ENCODE measurements at regions not wholly inside any gene's neighbourhood (a gene's known extent, or its start where the extent isn't known, plus 50 kb on each side); places are given as distances from the start of the nearest gene placed in this dataset.

- POLR2A ChIA-PET (ENCODE audit: unreplicated experiment), result no interaction called here
- no peak overlapping the region for H3K27ac ChIP-seq (ENCODE audit: insufficient read depth, low read length)
- in situ Hi-C loops (cut with MboI; ENCODE audit: low sequenced_read_pairs), result no loop called here
- no peak overlapping the region for H2BK5ac ChIP-seq (ENCODE audit: low read depth, low read length, poor library complexity, severe bottlenecking)
- no peak overlapping the region for H2BK15ac ChIP-seq (ENCODE audit: low read depth, low read length)
- no peaks in the 10 kb centered on the region for H3K9me1 ChIP-seq (ENCODE audit: insufficient read depth, low read length)
- ATAC-seq (ENCODE audit: low read depth) (no peak), DNase-seq (no peak)
- no peak overlapping the region for H3K4me3 ChIP-seq (ENCODE audit: insufficient read depth, low read depth, low read length)
- intact Hi-C loops (cut with micrococcal nuclease), result no loop called here
- H2BK20ac ChIP-seq (ENCODE audit: low read depth, low read length), result no peak overlapping the region
- dilution Hi-C loops (cut with HindIII; ENCODE audit: low sequenced_read_pairs, unreplicated experiment), result no loop called here
- H3K27me3 ChIP-seq (ENCODE audit: control insufficient read depth, insufficient read depth, low read length), result no peaks in the 10 kb centered on the region
- H2BK120ac ChIP-seq (ENCODE audit: low read depth, low read length), result no peak overlapping the region
- peaks cover 22% of the 10 kb centered on the region for H3K9me3 ChIP-seq (ENCODE audit: control insufficient read depth, insufficient read depth, low read length)
- no peaks in the 10 kb centered on the region for H3K4me1 ChIP-seq (ENCODE audit: control insufficient read depth, insufficient read depth, low read length)
- no peak overlapping the region for H3K4me2 ChIP-seq (ENCODE audit: low read depth, low read length)
- H2AFZ ChIP-seq (replicated peaks; ENCODE audit: low read length, poor library complexity), result no peak overlapping the region
- H4K5ac ChIP-seq (ENCODE audit: low read depth, low read length), result no peak overlapping the region
- BruUV-seq (replicated peaks), result no TSS peak
- no peak overlapping the region for H3K23ac ChIP-seq (ENCODE audit: low read depth, low read length)
- H3K9ac ChIP-seq (ENCODE audit: low read depth, low read length), result no peak overlapping the region
- WGBS, 2 experiments (ENCODE audit: extremely low coverage in 2 of 2, insufficient read length in 1 of 2), result no CpG with 5 or more reads among the region's 2 CpGs
- no peaks in the 10 kb centered on the region for H4K20me1 ChIP-seq (ENCODE audit: insufficient read depth, low read length)
- no peak overlapping the region for H3K18ac ChIP-seq (ENCODE audit: low read depth, low read length)
- H3K36me3 ChIP-seq (ENCODE audit: control insufficient read depth, insufficient read depth, low read length), result no peaks in the 10 kb centered on the region
- H2AK9ac ChIP-seq (replicated peaks; ENCODE audit: low read depth, low read length, poor library complexity), result no peak overlapping the region
- H4K8ac ChIP-seq (ENCODE audit: low read depth in 2 of 2, low read length in 2 of 2), result no peak overlapping the region
- no peak overlapping the region for H3K56ac ChIP-seq (ENCODE audit: extremely low read depth, insufficient read depth, low read length)
- no peak overlapping the region for H3K4ac ChIP-seq (ENCODE audit: low read depth, low read length)
- no peak overlapping the region for H4K91ac ChIP-seq (ENCODE audit: insufficient read depth, low read depth, low read length)
- CTCF ChIA-PET, result no interaction called here
- TF ChIP-seq ELK1 (IDR thresholded peaks at IDR 0.05; ENCODE audit: borderline replicate concordance, low read depth, low read length) (no peak), BHLHE40 (IDR thresholded peaks at IDR 0.05; ENCODE audit: low read depth, low read length) (no peak), SMC3 (IDR thresholded peaks at IDR 0.05; ENCODE audit: low read depth, low read length) (no peak), POLR2A (IDR thresholded peaks at IDR 0.05; ENCODE audit: low read depth, low read length) (no peak), NFE2L2 (IDR thresholded peaks at IDR 0.05; ENCODE audit: low read depth, low read length) (no peak), MXI1 (IDR thresholded peaks at IDR 0.05; ENCODE audit: borderline replicate concordance, low read depth, low read length) (no peak), RAD21 (IDR thresholded peaks at IDR 0.05; ENCODE audit: low read length) (no peak), MAZ (IDR thresholded peaks at IDR 0.05; ENCODE audit: borderline replicate concordance, low read depth, low read length) (no peak), CHD1 (IDR thresholded peaks at IDR 0.05; ENCODE audit: low read depth, low read length) (no peak), USF2 (IDR thresholded peaks at IDR 0.05; ENCODE audit: low read depth, low read length) (no peak), RCOR1 (IDR thresholded peaks at IDR 0.05; ENCODE audit: insufficient replicate concordance, low read length) (no peak), RFX5 (IDR thresholded peaks at IDR 0.05; ENCODE audit: low read depth, low read length) (no peak), FOS (IDR thresholded peaks at IDR 0.05; ENCODE audit: low read depth, low read length) (no peak), MAFK (IDR thresholded peaks at IDR 0.05; ENCODE audit: low read depth, low read length) (no peak)
- H2AK5ac ChIP-seq (ENCODE audit: low read depth, low read length), result no peak overlapping the region
- H3K14ac ChIP-seq (replicated peaks; ENCODE audit: low read depth, low read length), result no peak overlapping the region
- H3K79me1 ChIP-seq (ENCODE audit: low read depth in 1 of 2, low read length in 2 of 2), result no peaks in the 10 kb centered on the region
Observed at GRCh38 chr2:16061441-16062217, 121.3 kb downstream of the MYCN start.

Data from IMR-90 (cell line).